Epithelial cell of proximal tubule (primary cell): ENCODE measurements at regions not wholly inside any gene's neighbourhood (a gene's known extent, or its start where the extent isn't known, plus 50 kb on each side); places are given as distances from the start of the nearest gene placed in this dataset.

Experiments used
- DNase-seq: peaks from one replicate; pipeline ENCODE4 v3.0.0-alpha.2; 2011; ENCODE audit warnings: low read depth
- H3K4me3 ChIP-seq: 2 replicates; pipeline ENCODE4 v1.5.1; 2011; ENCODE audit warnings: low read depth, mild to moderate bottlenecking, low read length
- TF ChIP-seq, protein P1 (sequence below): conservative IDR thresholded peaks from 2 replicates; pipeline ENCODE4 v1.5.1; 2012; ENCODE audit warnings: low read depth, mild to moderate bottlenecking, low read length

DNA sequence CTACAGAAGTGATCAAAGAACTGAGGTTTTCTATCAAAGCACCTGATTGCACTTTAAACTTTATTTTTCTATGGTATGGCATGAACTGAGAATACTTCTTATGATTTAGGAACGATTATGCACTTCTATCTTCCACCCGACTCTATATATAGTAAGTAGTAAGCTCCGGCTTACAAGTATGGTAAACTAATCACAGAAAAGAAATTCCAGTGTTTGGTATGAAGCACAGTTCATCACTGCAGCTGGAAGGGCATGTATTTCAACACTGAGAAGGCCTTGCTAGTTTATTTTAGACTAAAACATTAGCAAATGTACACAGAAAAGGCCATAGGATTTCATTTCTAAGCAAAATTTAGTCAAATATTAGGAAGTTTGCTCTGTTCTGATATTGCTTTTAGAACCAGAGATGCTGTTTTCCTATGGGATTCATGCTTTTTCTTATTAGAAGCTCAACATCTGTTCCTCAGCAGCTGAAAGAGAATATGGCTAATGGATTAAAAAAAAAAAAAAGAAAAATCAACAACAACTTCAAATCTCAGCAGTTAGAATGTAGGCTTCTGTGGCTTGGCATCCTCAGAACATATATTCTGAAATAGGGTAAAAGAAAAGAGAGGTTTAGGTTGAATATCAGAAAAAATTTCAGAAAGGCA is 273.5 kb downstream of the C4orf33 start:
- DNase-seq = no peak
- TF ChIP-seq, protein P1, sequence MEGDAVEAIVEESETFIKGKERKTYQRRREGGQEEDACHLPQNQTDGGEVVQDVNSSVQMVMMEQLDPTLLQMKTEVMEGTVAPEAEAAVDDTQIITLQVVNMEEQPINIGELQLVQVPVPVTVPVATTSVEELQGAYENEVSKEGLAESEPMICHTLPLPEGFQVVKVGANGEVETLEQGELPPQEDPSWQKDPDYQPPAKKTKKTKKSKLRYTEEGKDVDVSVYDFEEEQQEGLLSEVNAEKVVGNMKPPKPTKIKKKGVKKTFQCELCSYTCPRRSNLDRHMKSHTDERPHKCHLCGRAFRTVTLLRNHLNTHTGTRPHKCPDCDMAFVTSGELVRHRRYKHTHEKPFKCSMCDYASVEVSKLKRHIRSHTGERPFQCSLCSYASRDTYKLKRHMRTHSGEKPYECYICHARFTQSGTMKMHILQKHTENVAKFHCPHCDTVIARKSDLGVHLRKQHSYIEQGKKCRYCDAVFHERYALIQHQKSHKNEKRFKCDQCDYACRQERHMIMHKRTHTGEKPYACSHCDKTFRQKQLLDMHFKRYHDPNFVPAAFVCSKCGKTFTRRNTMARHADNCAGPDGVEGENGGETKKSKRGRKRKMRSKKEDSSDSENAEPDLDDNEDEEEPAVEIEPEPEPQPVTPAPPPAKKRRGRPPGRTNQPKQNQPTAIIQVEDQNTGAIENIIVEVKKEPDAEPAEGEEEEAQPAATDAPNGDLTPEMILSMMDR = no peak
- H3K4me3 ChIP-seq = no peak overlapping the region

GRCh38 chr4:129371065-129371464 is 275.1 kb downstream of the C4orf33 start:
- TF ChIP-seq, protein P1 = no peak
- H3K4me3 ChIP-seq = no peak overlapping the region
- no peak for DNase-seq

- no peak overlapping the region for H3K4me3 ChIP-seq
- TF ChIP-seq, protein P1 = no peak
- no peak for DNase-seq
Observed at GRCh38 chr4:129371926-129372325, 276.0 kb downstream of the C4orf33 start.

DNA sequence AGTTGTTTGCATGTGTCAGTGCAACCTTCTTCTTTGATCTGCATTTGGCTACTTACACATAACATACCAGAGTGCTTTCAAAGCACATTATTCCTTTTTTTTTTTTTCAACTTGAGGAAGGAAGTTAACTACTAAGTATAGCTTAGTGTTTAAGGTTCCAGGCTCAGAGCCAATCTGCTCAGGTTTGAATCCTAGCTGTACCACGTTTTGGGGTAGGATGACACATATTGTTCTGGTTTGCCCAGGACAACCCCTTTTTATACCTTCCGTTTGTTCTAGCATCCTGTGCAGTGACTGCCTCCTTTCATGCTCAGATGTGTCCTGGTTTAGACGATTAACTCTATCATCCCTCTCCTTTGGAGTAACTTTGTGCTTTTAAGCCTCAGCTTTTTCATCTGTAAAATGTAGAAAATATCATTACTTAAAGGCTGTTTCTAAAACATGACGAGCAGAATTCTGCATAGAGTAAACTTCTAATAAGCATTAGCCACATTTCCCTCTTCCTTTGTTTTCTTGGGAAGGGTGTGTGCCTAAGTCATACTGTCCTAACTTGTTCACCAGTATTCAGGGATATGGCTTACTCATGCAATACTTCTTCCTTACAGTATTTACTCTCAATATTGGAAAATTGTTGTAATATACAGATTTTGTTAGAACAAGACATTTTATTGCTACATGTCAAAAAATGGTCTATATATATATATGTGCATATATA is 281.3 kb downstream of the C4orf33 start:
- no peak overlapping the region for H3K4me3 ChIP-seq
- DNase-seq = no peak

GRCh38 chr4:129378364-129378763 is 282.4 kb downstream of the C4orf33 start:
- TF ChIP-seq, protein P1 = no peak
- no peak for DNase-seq
- H3K4me3 ChIP-seq = no peak overlapping the region

More for the DNA sequence above, 281.3 kb downstream of the C4orf33 start:
- TF ChIP-seq, protein P1 = no peak

DNA sequence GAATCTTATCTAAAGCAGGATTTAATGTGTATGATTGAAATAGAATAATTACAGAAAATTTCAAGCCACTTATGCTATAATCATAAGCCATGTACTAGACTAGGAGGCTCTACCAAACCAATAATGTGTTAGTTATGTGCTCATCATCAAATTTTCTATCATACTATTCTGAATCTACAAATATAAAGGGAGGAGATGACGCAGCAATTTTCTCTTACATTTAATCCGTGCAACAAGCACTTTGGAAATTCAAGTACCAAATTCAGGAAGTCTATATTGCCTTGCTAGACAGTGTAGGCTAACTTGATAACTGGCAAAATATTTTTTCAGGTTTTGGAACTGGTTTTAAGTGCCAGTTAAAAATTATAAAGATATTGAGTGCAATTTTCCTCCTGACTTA is 283.5 kb downstream of the C4orf33 start:
- no peak for DNase-seq
- TF ChIP-seq, protein P1 = no peak
- no peak overlapping the region for H3K4me3 ChIP-seq
